ENCODE measurements at regions not wholly inside any gene's neighbourhood (a gene's known extent, or its start where the extent isn't known, plus 50 kb on each side); places are given as distances from the start of the nearest gene placed in this dataset.

GRCh38 chr5:24732184-24732583 is 87.4 kb upstream of the CDH10 start:
- no peak for ATAC-seq
- TF ChIP-seq CREB5 (CRISPR knock-in tag; IDR thresholded peaks at IDR 0.05; ENCODE audit: low read depth) (no peak), ZNF70 (CRISPR knock-in tag; IDR thresholded peaks at IDR 0.05) (no peak), RARB (CRISPR knock-in tag; IDR thresholded peaks at IDR 0.05) (no peak), GLIS3 (CRISPR knock-in tag; IDR thresholded peaks at IDR 0.05) (no peak), CSDC2 (CRISPR knock-in tag; IDR thresholded peaks at IDR 0.05) (no peak), ARNTL (CRISPR knock-in tag; IDR thresholded peaks at IDR 0.05; ENCODE audit: borderline replicate concordance, low read depth) (no peak), TOX (CRISPR knock-in tag; IDR thresholded peaks at IDR 0.05; ENCODE audit: borderline replicate concordance) (no peak), BACH2 (CRISPR knock-in tag; IDR thresholded peaks at IDR 0.05; ENCODE audit: borderline replicate concordance) (no peak), SNAI2 (CRISPR knock-in tag; IDR thresholded peaks at IDR 0.05) (no peak), TCF4 (CRISPR knock-in tag; IDR thresholded peaks at IDR 0.05; ENCODE audit: borderline replicate concordance) (no peak), PATZ1 (CRISPR knock-in tag; IDR thresholded peaks at IDR 0.05; ENCODE audit: borderline replicate concordance) (no peak), ZFP3 (CRISPR knock-in tag; IDR thresholded peaks at IDR 0.05) (no peak), ZFP30 (CRISPR knock-in tag; IDR thresholded peaks at IDR 0.05) (no peak), CSRNP3 (CRISPR knock-in tag; IDR thresholded peaks at IDR 0.05) (no peak), TSHZ2 (CRISPR knock-in tag; IDR thresholded peaks at IDR 0.05) (no peak)

GRCh38 chr5:24720743-24721142 is 76.0 kb upstream of the CDH10 start:
- no peak for ATAC-seq
- TF ChIP-seq TOX (CRISPR knock-in tag; IDR thresholded peaks at IDR 0.05; ENCODE audit: borderline replicate concordance), result no peak
- no peak for TF ChIP-seq ZFP30 (CRISPR knock-in tag; IDR thresholded peaks at IDR 0.05)
- TF ChIP-seq TSHZ2 (CRISPR knock-in tag; IDR thresholded peaks at IDR 0.05), result no peak
- TF ChIP-seq RARB (CRISPR knock-in tag; IDR thresholded peaks at IDR 0.05), result no peak
- no peak for TF ChIP-seq TCF4 (CRISPR knock-in tag; IDR thresholded peaks at IDR 0.05; ENCODE audit: borderline replicate concordance)
- TF ChIP-seq ARNTL (CRISPR knock-in tag; IDR thresholded peaks at IDR 0.05; ENCODE audit: borderline replicate concordance, low read depth), result no peak
- no peak for TF ChIP-seq ZC3H10 (CRISPR knock-in tag; IDR thresholded peaks at IDR 0.05)
- no peak for TF ChIP-seq POU6F1 (CRISPR knock-in tag; IDR thresholded peaks at IDR 0.05; ENCODE audit: borderline replicate concordance, low read depth)
- TF ChIP-seq ZNF8 (CRISPR knock-in tag; IDR thresholded peaks at IDR 0.05), result no peak
- no peak for TF ChIP-seq GLIS3 (CRISPR knock-in tag; IDR thresholded peaks at IDR 0.05)
- no peak for TF ChIP-seq PATZ1 (CRISPR knock-in tag; IDR thresholded peaks at IDR 0.05; ENCODE audit: borderline replicate concordance)

Data from SK-N-SH treated with all-trans-retinoic acid at 6 μM for 48 hours (cell line).